Endothelial cell of umbilical vein (primary cell): ENCODE measurements at regions not wholly inside any gene's neighbourhood (a gene's known extent, or its start where the extent isn't known, plus 50 kb on each side); places are given as distances from the start of the nearest gene placed in this dataset.

ENCODE experiments used
- BruUV-seq: library from RNA; stranded (reverse); fragments of 400-500 nt; replicated peaks from 2 replicates; lab custom pipeline; 2021; lab: Mats Ljungman, UMichigan
- CTCF ChIA-PET: fragments of 300-600, 350-600 bp; sonication (Branson Sonifier 250); formaldehyde crosslinking; loops from one replicate; lab custom pipeline; 2021; ENCODE audit warnings: antibody characterized with exemption, inconsistent platforms; lab: Charles Lee
- POLR2A ChIA-PET: fragments of 300-600, 350-600 bp; sonication (Branson Sonifier 250); formaldehyde crosslinking; loops from one replicate; lab custom pipeline; 2021; ENCODE audit warnings: antibody characterized with exemption, inconsistent platforms; lab: Charles Lee
- DNase-seq: peaks from one replicate; pipeline ENCODE4 v3.0.0-alpha.2; 2011; ENCODE audit warnings: low read depth, low spot score
- FAIRE-seq: peaks from 2 replicates; lab custom pipeline; 2011; peaks lifted over from hg19 to GRCh38; lab: Jason Lieb, UNC
- H2AFZ ChIP-seq: 2 replicates; pipeline ENCODE4 v1.6.0; 2012; ENCODE audit warnings: low read depth, low read length, control low read depth, inconsistent platforms
- H3K27ac ChIP-seq: 2 replicates; pipeline ENCODE4 v1.5.1; 2011; ENCODE audit warnings: low read depth, mild to moderate bottlenecking, control low read depth, low read length, moderate library complexity; ENCODE audit not compliant: insufficient read depth
- H3K27me3 ChIP-seq, 2 experiments: 2 replicates each; pipeline versions ENCODE4 v1.6.0 to v1.6.1; 2011; ENCODE audit warnings: low read length in 2 of 2, mixed read lengths in 1 of 2; ENCODE audit not compliant: control insufficient read depth in 2 of 2, insufficient read depth in 2 of 2
- H3K36me3 ChIP-seq, 2 experiments: 2 replicates in 1 of 2; 3 replicates in 1 of 2; pipeline ENCODE4 v1.5.1; 2011; ENCODE audit warnings: low read length in 2 of 2, mild to moderate bottlenecking in 1 of 2, moderate library complexity in 1 of 2; ENCODE audit not compliant: control insufficient read depth in 2 of 2, insufficient read depth in 2 of 2; ENCODE audit errors: extremely low read depth in 1 of 2
- H3K4me1 ChIP-seq: 3 replicates; pipeline ENCODE4 v1.5.1; 2011; ENCODE audit warnings: mild to moderate bottlenecking, low read length; ENCODE audit not compliant: control insufficient read depth, insufficient read depth; ENCODE audit errors: extremely low read depth
- H3K4me2 ChIP-seq: 2 replicates; pipeline ENCODE4 v1.6.1; 2011; ENCODE audit warnings: low read length, control low read depth, mixed read lengths; ENCODE audit not compliant: insufficient read depth
- H3K4me3 ChIP-seq, 3 experiments: fragments of 200-600 bp in 1 of 3; sonication (generic), shearing (Covaris generic) in 1 of 3; replicated peaks in 1 of 3; 2 replicates each; pipeline ENCODE4 v1.5.1; 2011 to 2016; ENCODE audit warnings: control low read depth in 3 of 3, low read length in 3 of 3, mild to moderate bottlenecking in 2 of 3, inconsistent platforms in 1 of 3, low read depth in 1 of 3, moderate library complexity in 1 of 3; ENCODE audit not compliant: insufficient read depth in 1 of 3
- H3K79me2 ChIP-seq: 2 replicates; pipeline ENCODE4 v1.6.0; 2012; ENCODE audit warnings: low read length, inconsistent platforms; ENCODE audit not compliant: control insufficient read depth, insufficient read depth
- H3K9ac ChIP-seq: replicated peaks from 2 replicates; pipeline ENCODE3; 2011; ENCODE audit warnings: low read length, control low read depth; ENCODE audit not compliant: insufficient read depth; ENCODE audit errors: extremely low read depth
- H3K9me1 ChIP-seq: replicated peaks from 3 replicates; pipeline ENCODE4 v1.6.0; 2011; ENCODE audit warnings: mild to moderate bottlenecking, low read length; ENCODE audit not compliant: control insufficient read depth, insufficient read depth; ENCODE audit errors: extremely low read depth
- H3K9me3 ChIP-seq: replicated peaks from 2 replicates; pipeline ENCODE4 v1.5.1; 2012; ENCODE audit warnings: low read length, inconsistent platforms; ENCODE audit not compliant: control insufficient read depth, insufficient read depth
- H4K20me1 ChIP-seq: replicated peaks from 2 replicates; pipeline ENCODE3; 2011; ENCODE audit warnings: mild to moderate bottlenecking, low read length; ENCODE audit not compliant: control insufficient read depth, insufficient read depth; ENCODE audit errors: extremely low read depth
- CTCF ChIP-seq, 2 donors: IDR thresholded peaks; 1 replicate in 1 of 2; 2 replicates in 1 of 2; pipeline ENCODE4 v1.5.1; 2011; ENCODE audit warnings: low read length in 2 of 2, mild to moderate bottlenecking in 2 of 2, moderate library complexity in 2 of 2, control low read depth in 1 of 2, inconsistent platforms in 1 of 2, low read depth in 1 of 2; ENCODE audit not compliant: insufficient read depth in 1 of 2; ENCODE audit errors: extremely low read depth in 1 of 2
- EZH2 ChIP-seq: IDR thresholded peaks from 2 replicates; pipeline ENCODE4 v1.6.1; 2012; ENCODE audit warnings: borderline replicate concordance, low read depth, mild to moderate bottlenecking, moderate library complexity, low read length, inconsistent platforms; ENCODE audit not compliant: severe bottlenecking
- FOS ChIP-seq: IDR thresholded peaks from 2 replicates; pipeline ENCODE4 v1.6.1; 2011; ENCODE audit warnings: mild to moderate bottlenecking, low read length, moderate library complexity, borderline replicate concordance; ENCODE audit not compliant: insufficient read depth
- GATA2 ChIP-seq: IDR thresholded peaks from 2 replicates; pipeline ENCODE4 v1.7.0; 2011; ENCODE audit warnings: low read depth, mild to moderate bottlenecking, moderate library complexity, mixed read lengths, low read length; ENCODE audit not compliant: insufficient read length, insufficient read depth
- MAX ChIP-seq: IDR thresholded peaks from 2 replicates; pipeline ENCODE4 v1.6.1; 2011; ENCODE audit not compliant: insufficient read depth, insufficient read length
- MYC ChIP-seq: IDR thresholded peaks from one replicate; pipeline ENCODE4 v1.6.1; 2011; ENCODE audit warnings: mild to moderate bottlenecking, low read depth, low read length
- POLR2A ChIP-seq: IDR thresholded peaks from 2 replicates; pipeline ENCODE4 v1.6.1; 2012; ENCODE audit warnings: low read depth, mild to moderate bottlenecking, control low read depth, low read length
- POLR2AphosphoS5 ChIP-seq: IDR thresholded peaks from 2 replicates; pipeline ENCODE4 v1.6.1; 2012; ENCODE audit warnings: low read depth, mild to moderate bottlenecking, control low read depth, low read length, moderate library complexity; ENCODE audit not compliant: insufficient read depth
- dilution Hi-C: fragments of 300-500 bp; cut with MboI; formaldehyde crosslinking; loops from one replicate; pipeline ENCODE4 v1.15.0; 2019; ENCODE audit warnings: low sequenced_read_pairs; ENCODE audit not compliant: extremely low pct_ligation_motif_present
- intact Hi-C: fragments of 100-400 bp; cut with micrococcal nuclease; formaldehyde crosslinking; loops from one replicate; pipeline ENCODE4 v1.10.0; 2022

DNA sequence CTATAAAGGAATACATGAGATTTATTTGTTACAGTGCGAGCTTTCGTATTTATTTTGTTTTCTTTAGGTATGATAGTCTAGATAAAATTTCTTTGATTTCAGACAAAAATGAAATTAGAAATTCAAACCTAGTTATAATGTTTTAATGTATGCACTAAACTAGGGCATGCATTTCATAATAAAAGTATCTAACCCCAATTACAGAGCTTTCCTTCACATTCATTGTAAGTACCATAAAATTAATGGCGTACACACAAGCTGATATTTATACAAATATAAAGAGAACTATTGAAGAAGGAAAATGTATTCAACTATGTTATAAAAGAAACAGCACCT is 120.2 kb downstream of the GXYLT1 start:
- no TSS peak for BruUV-seq
- DNase-seq (no peak), FAIRE-seq (no peak)
- peaks cover 23% of the 10 kb centered on the region for H3K4me1 ChIP-seq
- dilution Hi-C loops, result no loop called here
- no peaks in the 10 kb centered on the region for H3K9me3 ChIP-seq
- H3K4me2 ChIP-seq, result peak overlapping the region; percentile 88
- H4K20me1 ChIP-seq, result no peaks in the 10 kb centered on the region
- no peaks in the 10 kb centered on the region for H3K9me1 ChIP-seq
- intact Hi-C loops, result loop anchor here (1.0 to 10.0 kb wide), 11 partner anchors 282 to 1260 kb away; partner anchors contain the start of genes PPHLN1 and ZCRB1
- H3K27ac ChIP-seq, result no peak overlapping the region
- no peak overlapping the region for H2AFZ ChIP-seq
- no peaks in the 10 kb centered on the region for H3K36me3 ChIP-seq
- TF ChIP-seq FOS, result no peak
- no peak for TF ChIP-seq GATA2
- no peak for TF ChIP-seq POLR2A
- TF ChIP-seq POLR2AphosphoS5, result no peak
- TF ChIP-seq EZH2, result no peak
- TF ChIP-seq CTCF (IDR thresholded peaks at IDR 0.05; ENCODE audit: extremely low read depth in 1 of 2, insufficient read depth in 1 of 2, low read depth in 1 of 2, low read length in 2 of 2), result no peak
- no peak for TF ChIP-seq MYC
- TF ChIP-seq MAX, result no peak
- H3K4me3 ChIP-seq, result peak overlapping the region in 1 of 3 experiments; percentile 58
- POLR2A ChIA-PET, result interaction anchor here (0.6 kb wide), 1 partner anchor 1025 kb away, joined by 5 read pairs; no protein-coding TSS in a partner anchor
- H3K27me3 ChIP-seq, result no peaks in the 10 kb centered on the region
- H3K9ac ChIP-seq, result peak overlapping the region; percentile 25
- CTCF ChIA-PET, result interaction anchor here (0.7 to 6.6 kb wide), 50 partner anchors 9 to 1314 kb away, joined by 3 to 168 read pairs (median 6); no protein-coding TSS in a partner anchor
- H3K79me2 ChIP-seq, result no peaks in the 10 kb centered on the region
